IMR-90 (cell line): ENCODE measurements at regions not wholly inside any gene's neighbourhood (a gene's known extent, or its start where the extent isn't known, plus 50 kb on each side); places are given as distances from the start of the nearest gene placed in this dataset.

ENCODE experiments used
- ATAC-seq: fragments of 200-7000 bp; cut with Tn5 transposase; 2 replicates; pipeline ENCODE4 v1.9.1; 2020; ENCODE audit warnings: low read depth, mild to moderate bottlenecking, moderate library complexity
- BruUV-seq: library from RNA; stranded (reverse); fragments of 400-500 nt; replicated peaks from 2 replicates; lab custom pipeline; 2021; lab: Mats Ljungman, UMichigan
- CTCF ChIA-PET: fragments of 300-600 bp; formaldehyde crosslinking; extraction: SDS; loops from one replicate; lab custom pipeline; 2021; ENCODE audit warnings: antibody characterized with exemption; lab: Yijun Ruan, JAX
- POLR2A ChIA-PET: fragments of 300-600 bp; sonication (Branson Sonifier 250); formaldehyde crosslinking; loops from one replicate; lab custom pipeline; 2022; ENCODE audit warnings: antibody characterized with exemption; ENCODE audit not compliant: unreplicated experiment; lab: Charles Lee
- DNase-seq: peaks from one replicate; pipeline ENCODE4 v3.0.0; 2013
- H2AFZ ChIP-seq: replicated peaks from 2 replicates; pipeline ENCODE3; 2013; ENCODE audit warnings: low read length, mild to moderate bottlenecking; ENCODE audit not compliant: poor library complexity
- H2AK5ac ChIP-seq: 2 replicates; pipeline ENCODE4 v1.6.1; 2013; ENCODE audit warnings: low read depth, low read length, inconsistent platforms
- H2AK9ac ChIP-seq: replicated peaks from 2 replicates; pipeline ENCODE3; 2013; ENCODE audit warnings: mild to moderate bottlenecking, low read depth, low read length, moderate library complexity; ENCODE audit not compliant: poor library complexity
- H2BK120ac ChIP-seq: 2 replicates; pipeline ENCODE4 v1.6.1; 2013; ENCODE audit warnings: low read depth, low read length, inconsistent platforms
- H2BK15ac ChIP-seq: 3 replicates; pipeline ENCODE4 v1.6.1; 2013; ENCODE audit warnings: low read depth, low read length, inconsistent platforms
- H2BK20ac ChIP-seq: 2 replicates; pipeline ENCODE4 v1.6.1; 2013; ENCODE audit warnings: low read depth, mild to moderate bottlenecking, inconsistent platforms, low read length, moderate library complexity
- H2BK5ac ChIP-seq: 2 replicates; pipeline ENCODE4 v1.6.1; 2013; ENCODE audit warnings: mild to moderate bottlenecking, low read depth, low read length, inconsistent platforms; ENCODE audit not compliant: poor library complexity, severe bottlenecking
- H3K14ac ChIP-seq: replicated peaks from 2 replicates; pipeline ENCODE4 v1.6.1; 2013; ENCODE audit warnings: low read depth, low read length, inconsistent platforms
- H3K18ac ChIP-seq: 2 replicates; pipeline ENCODE4 v1.6.1; 2013; ENCODE audit warnings: low read depth, low read length, control low read depth
- H3K23ac ChIP-seq: 2 replicates; pipeline ENCODE4 v1.6.1; 2013; ENCODE audit warnings: low read depth, low read length, inconsistent platforms
- H3K27ac ChIP-seq: 2 replicates; pipeline ENCODE4 v1.5.1; 2013; ENCODE audit warnings: mild to moderate bottlenecking, control low read depth, low read length; ENCODE audit not compliant: insufficient read depth
- H3K27me3 ChIP-seq: 2 replicates; pipeline ENCODE4 v1.6.1; 2013; ENCODE audit warnings: low read length; ENCODE audit not compliant: control insufficient read depth, insufficient read depth
- H3K36me3 ChIP-seq: 2 replicates; pipeline ENCODE4 v1.6.1; 2013; ENCODE audit warnings: low read length, mixed read lengths; ENCODE audit not compliant: control insufficient read depth, insufficient read depth
- H3K4ac ChIP-seq: 2 replicates; pipeline ENCODE4 v1.6.1; 2013; ENCODE audit warnings: low read depth, low read length, inconsistent platforms
- H3K4me1 ChIP-seq: 2 replicates; pipeline ENCODE4 v1.6.1; 2013; ENCODE audit warnings: low read length, mixed read lengths; ENCODE audit not compliant: control insufficient read depth, insufficient read depth
- H3K4me2 ChIP-seq: 2 replicates; pipeline ENCODE4 v1.6.1; 2013; ENCODE audit warnings: low read depth, mild to moderate bottlenecking, control low read depth, low read length, moderate library complexity
- H3K4me3 ChIP-seq: 2 replicates; pipeline ENCODE4 v1.5.1; 2013; ENCODE audit warnings: low read depth, mild to moderate bottlenecking, control low read depth, low read length, moderate library complexity; ENCODE audit not compliant: insufficient read depth
- H3K56ac ChIP-seq: 2 replicates; pipeline ENCODE4 v1.6.1; 2013; ENCODE audit warnings: low read length, inconsistent platforms; ENCODE audit not compliant: insufficient read depth; ENCODE audit errors: extremely low read depth
- H3K79me1 ChIP-seq, 2 experiments: 2 replicates each; pipeline ENCODE4 v1.6.1; 2013; ENCODE audit warnings: low read length in 2 of 2, inconsistent platforms in 1 of 2, low read depth in 1 of 2
- H3K9ac ChIP-seq: 2 replicates; pipeline ENCODE4 v1.6.1; 2013; ENCODE audit warnings: low read depth, low read length, control low read depth
- H3K9me1 ChIP-seq: 2 replicates; pipeline ENCODE4 v1.6.1; 2013; ENCODE audit warnings: low read length, inconsistent platforms; ENCODE audit not compliant: insufficient read depth
- H3K9me3 ChIP-seq: 2 replicates; pipeline ENCODE4 v1.6.1; 2013; ENCODE audit warnings: low read length; ENCODE audit not compliant: control insufficient read depth, insufficient read depth
- H4K20me1 ChIP-seq: 2 replicates; pipeline ENCODE4 v1.6.1; 2013; ENCODE audit warnings: low read length, inconsistent platforms; ENCODE audit not compliant: insufficient read depth
- H4K5ac ChIP-seq: 2 replicates; pipeline ENCODE4 v1.6.1; 2013; ENCODE audit warnings: mild to moderate bottlenecking, low read depth, low read length, control low read depth
- H4K8ac ChIP-seq, 2 experiments: 2 replicates each; pipeline ENCODE4 v1.6.1; 2013; ENCODE audit warnings: low read depth in 2 of 2, low read length in 2 of 2, control low read depth in 1 of 2, inconsistent platforms in 1 of 2
- H4K91ac ChIP-seq: 2 replicates; pipeline ENCODE4 v1.6.1; 2013; ENCODE audit warnings: low read depth, low read length, inconsistent platforms; ENCODE audit not compliant: insufficient read depth
- NFE2L2 ChIP-seq: fragments of 150-350 bp; IDR thresholded peaks from 2 replicates; pipeline ENCODE4 v1.6.1; 2016; ENCODE audit warnings: low read depth, mild to moderate bottlenecking, low read length
- WGBS, 2 experiments: methylation state at CpG; one replicate each; pipeline versions ENCODE4 v1.1.5 to v1.1.7; 2013; ENCODE audit warnings: missing lambda C conversion rate in 2 of 2; ENCODE audit not compliant: insufficient read length in 1 of 2; ENCODE audit errors: extremely low coverage in 2 of 2; 5-methylcytosine and 5-hydroxymethylcytosine counted together
- dilution Hi-C: fragments of 300-500 bp; cut with HindIII; formaldehyde crosslinking; loops from one replicate; pipeline ENCODE4 v1.14.3; 2018; ENCODE audit warnings: low sequenced_read_pairs; ENCODE audit not compliant: unreplicated experiment
- in situ Hi-C: fragments of 300-500 bp; cut with MboI; formaldehyde crosslinking; loops from 3 replicates; pipeline ENCODE4 v1.14.3; 2019; ENCODE audit warnings: low sequenced_read_pairs, inconsistent platforms, mixed read lengths
- intact Hi-C: fragments of 100-400 bp; cut with micrococcal nuclease; formaldehyde crosslinking; loops from 2 replicates; pipeline ENCODE4 v1.10.0; 2022

DNA sequence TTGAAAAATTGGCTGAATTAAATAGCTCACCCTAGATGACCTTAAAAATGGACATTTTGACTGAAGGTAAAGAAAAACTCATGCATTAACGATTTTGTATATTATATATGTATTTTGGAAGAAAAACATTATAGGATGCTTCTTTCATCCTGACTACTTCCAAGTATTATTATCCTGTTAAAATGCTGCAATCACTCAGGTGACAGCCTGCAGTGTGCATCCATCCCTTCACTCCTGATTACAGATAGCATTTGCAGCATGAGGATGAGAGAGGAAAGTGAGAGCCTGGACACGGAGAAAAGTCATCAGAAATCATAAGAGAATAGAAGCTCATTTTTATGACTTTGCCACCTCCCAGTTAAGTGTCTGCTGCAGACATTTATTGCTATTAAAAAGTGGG is 1055.6 kb downstream of the PCDH17 start:
- Histone ChIP-seq H4K91ac (no peak overlapping the region), H3K9me3 (peaks cover 4% of the 10 kb centered on the region), H3K4me3 (no peak overlapping the region), H2AK5ac (no peak overlapping the region), H3K9ac (no peak overlapping the region), H3K36me3 (no peaks in the 10 kb centered on the region), H2AFZ (no peak overlapping the region), H2BK120ac (no peak overlapping the region), H4K20me1 (no peaks in the 10 kb centered on the region), H3K9me1 (no peaks in the 10 kb centered on the region), H3K27me3 (no peaks in the 10 kb centered on the region), H4K8ac (no peak overlapping the region), H2AK9ac (no peak overlapping the region), H3K4me1 (no peaks in the 10 kb centered on the region), H2BK20ac (no peak overlapping the region), H3K23ac (no peak overlapping the region), H3K27ac (no peak overlapping the region), H3K4me2 (no peak overlapping the region), H2BK5ac (no peak overlapping the region), H3K14ac (no peak overlapping the region), H3K4ac (no peak overlapping the region), H3K56ac (no peak overlapping the region), H4K5ac (no peak overlapping the region), H2BK15ac (no peak overlapping the region), H3K79me1 (no peaks in the 10 kb centered on the region), H3K18ac (no peak overlapping the region)
- WGBS, 2 experiments = no CpG with 5 or more reads among the region's 2 CpGs
- no peak for TF ChIP-seq NFE2L2
- POLR2A ChIA-PET = no interaction called here
- no peak for DNase-seq
- CTCF ChIA-PET = no interaction called here
- BruUV-seq = no TSS peak
- in situ Hi-C loops (no loop called here), intact Hi-C loops (no loop called here), dilution Hi-C loops (no loop called here)
- ATAC-seq = no peak
